GM19397 (cell line): ENCODE measurements at regions not wholly inside any gene's neighbourhood (a gene's known extent, or its start where the extent isn't known, plus 50 kb on each side); places are given as distances from the start of the nearest gene placed in this dataset.
"Not testable (repeated sequence)": the region's sequence is repeated elsewhere in the genome, so short reads cannot be mapped to it uniquely, and the experiment has no call there.

Experiments used
- ATAC-seq: cut with Tn5 transposase; IDR thresholded peaks from one replicate; pipeline ENCODE4 v1.9.1; 2021; ENCODE audit warnings: mild to moderate bottlenecking, moderate library complexity; ENCODE audit not compliant: unreplicated experiment

- no peak for ATAC-seq
Measured at GRCh38 chr13:71018544-71018943, 848.5 kb downstream of the DACH1 start.

GRCh38 chr13:71017607-71018006, 849.4 kb downstream of the DACH1 start:
- ATAC-seq, result no peak

GRCh38 chr13:71015516-71015915, 851.5 kb downstream of the DACH1 start:
- no peak for ATAC-seq

DNA sequence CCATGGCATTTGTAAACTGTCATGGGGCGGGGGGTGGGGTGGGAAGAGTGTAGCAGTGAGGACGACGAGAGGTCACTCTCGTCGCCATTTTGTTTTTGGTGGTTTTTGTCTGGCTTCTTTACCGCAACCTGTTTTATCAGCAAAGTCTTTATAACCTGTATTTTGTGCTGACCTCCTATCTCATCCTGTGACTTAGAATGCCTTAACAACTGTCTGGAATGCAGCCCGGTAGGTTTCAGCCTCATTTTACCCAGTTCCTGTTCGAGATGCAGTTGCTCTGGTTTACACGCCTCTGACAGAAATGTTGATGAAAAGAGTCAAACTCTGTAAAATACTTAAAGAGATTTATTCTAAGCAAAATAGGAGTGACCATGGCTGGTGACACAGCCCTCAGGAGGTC, 852.0 kb downstream of the DACH1 start:
- no peak for ATAC-seq

- ATAC-seq, result no peak
Measured at GRCh38 chr13:71005919-71006318, 861.1 kb downstream of the DACH1 start.

DNA sequence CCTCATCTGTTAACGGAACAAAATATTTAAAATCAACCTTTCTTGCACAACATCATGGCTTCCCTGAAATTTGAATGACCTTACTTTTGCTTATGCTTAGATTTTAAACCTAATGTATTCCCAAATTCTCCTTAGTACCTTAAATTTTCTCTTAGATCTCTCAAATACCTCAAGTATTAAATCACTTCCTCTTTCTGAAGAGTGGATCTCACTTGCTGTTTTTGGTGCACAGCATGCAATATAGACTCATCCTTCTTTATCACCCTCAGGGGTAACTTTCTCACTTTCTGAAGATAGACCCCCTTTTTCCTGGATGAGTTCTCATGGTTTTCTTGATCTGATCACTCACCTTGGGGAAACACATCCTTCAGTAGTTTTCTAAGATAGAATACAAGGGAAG, 871.7 kb downstream of the DACH1 start:
- ATAC-seq, result no peak

DNA sequence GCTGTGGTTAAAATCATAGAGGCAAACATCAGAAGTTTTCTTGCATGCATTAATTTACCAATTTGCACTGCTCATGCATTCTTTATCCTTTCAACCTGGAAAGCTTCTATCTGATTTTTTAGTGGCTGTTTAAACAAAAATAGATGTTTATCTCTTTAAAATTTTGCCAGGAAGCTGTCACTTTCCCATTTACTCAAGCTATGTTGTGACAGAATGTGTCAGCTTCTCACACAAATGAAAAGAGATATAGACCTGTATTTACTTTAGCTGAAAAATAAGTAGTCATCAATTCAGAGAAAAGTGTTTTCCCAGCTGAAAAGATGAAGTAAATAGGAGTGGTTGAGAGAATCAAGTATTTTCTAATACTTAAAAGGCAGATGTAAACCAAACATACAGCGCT, 872.8 kb downstream of the DACH1 start:
- ATAC-seq, result no peak

DNA sequence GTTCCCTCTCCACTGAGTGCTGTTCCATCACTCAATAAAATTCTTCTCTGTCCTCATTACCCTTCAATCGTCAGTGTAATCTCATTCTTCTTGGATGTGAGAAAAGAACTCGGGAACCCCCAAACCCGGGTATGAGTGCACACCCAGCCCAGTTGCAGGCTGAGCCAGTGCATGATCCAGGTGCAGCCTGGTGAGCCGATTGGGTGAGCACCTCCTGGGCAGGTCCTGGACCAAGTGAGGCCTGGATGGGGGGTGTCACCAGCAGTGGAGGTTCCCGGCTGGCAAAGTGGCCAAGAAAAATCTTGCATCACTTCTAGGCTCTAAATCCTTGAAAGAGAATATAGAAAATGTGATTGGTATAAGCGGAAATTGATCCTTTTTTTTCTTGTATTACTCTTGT, 878.8 kb upstream of the KLHL1 start:
- ATAC-seq, result no peak

- no peak for ATAC-seq
Measured at GRCh38 chr13:70985371-70985770, 877.1 kb upstream of the KLHL1 start.

DNA sequence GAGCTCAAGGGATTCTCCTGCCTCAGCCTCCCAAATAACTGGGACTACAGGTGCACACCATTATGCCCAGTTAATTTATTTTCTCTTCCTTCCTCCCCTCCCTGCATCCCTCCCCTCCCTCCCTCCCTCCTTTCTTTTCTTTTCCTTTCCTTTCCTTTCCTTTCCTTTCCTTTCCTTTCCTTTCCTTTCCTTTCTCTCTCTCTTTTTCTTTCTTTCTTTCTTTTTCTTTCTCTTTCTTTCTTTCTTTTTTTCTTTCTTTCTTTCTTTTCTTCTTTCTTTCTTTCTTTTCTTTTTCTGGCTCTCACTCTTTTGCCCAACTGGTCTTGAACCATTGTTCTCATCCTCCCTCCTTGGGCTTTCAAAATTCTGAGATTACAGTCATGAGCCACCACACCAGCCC, 873.0 kb upstream of the KLHL1 start:
- ATAC-seq, result not testable (repeated sequence)

DNA sequence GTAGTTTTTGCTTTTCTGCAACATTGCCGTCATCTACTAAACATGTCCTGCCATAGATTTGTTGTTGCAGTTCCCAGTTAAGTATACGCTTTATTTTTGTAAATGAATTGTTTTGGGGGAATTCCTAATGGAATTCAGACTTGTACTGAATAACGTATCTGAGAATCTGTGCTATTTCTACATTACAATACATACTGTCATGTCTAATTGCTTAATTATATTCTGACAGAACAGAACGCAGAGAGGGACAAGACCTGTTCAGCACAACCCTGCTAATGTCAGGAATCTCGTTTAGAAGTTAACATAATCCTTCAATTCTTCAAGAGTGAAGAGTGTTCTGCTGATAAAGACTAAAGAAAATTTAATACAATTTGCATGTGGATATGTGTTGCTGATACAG, 861.1 kb upstream of the KLHL1 start:
- no peak for ATAC-seq

GRCh38 chr13:70967564-70967963, 859.3 kb upstream of the KLHL1 start:
- ATAC-seq, result no peak

GRCh38 chr13:70964874-70965273, 856.6 kb upstream of the KLHL1 start:
- ATAC-seq, result no peak

- ATAC-seq, result no peak
Measured at GRCh38 chr13:70964124-70964523, 855.9 kb upstream of the KLHL1 start.

GRCh38 chr13:70960841-70961443, 852.7 kb upstream of the KLHL1 start:
- no peak for ATAC-seq

DNA sequence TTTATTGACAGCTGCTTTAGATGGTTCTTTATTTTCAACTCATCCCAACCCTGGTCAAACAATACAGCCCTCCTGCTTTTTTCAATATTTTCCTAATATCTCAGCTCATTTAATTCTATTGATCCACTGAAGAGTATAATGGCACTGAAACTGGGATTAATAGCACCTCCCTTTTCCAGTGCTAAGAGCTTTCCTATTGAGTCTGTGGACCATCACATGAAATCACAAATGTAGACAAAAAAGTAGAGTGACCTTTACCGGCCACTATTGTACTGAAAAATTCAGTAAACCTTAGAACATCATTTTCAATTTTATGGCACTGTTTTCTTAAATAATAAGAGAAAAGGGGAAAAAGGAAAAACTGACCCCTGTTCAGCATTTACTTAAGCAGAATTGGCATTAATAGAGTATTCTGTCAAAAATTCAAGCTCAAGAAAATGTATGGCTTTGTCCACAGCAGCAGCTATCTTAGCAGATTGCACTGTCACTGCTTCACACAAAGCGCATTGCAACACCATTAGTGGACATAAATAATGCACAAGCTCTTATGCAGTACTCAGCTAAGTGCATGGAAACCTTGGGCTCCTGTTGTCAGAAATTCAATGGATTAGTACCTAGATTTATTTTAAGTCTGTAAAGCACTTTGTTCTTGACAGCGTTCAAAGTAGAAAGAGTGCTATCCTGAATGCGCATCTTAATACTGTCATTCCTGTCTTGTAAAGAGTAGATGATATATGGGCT, 851.0 kb upstream of the KLHL1 start:
- ATAC-seq, result no peak

DNA sequence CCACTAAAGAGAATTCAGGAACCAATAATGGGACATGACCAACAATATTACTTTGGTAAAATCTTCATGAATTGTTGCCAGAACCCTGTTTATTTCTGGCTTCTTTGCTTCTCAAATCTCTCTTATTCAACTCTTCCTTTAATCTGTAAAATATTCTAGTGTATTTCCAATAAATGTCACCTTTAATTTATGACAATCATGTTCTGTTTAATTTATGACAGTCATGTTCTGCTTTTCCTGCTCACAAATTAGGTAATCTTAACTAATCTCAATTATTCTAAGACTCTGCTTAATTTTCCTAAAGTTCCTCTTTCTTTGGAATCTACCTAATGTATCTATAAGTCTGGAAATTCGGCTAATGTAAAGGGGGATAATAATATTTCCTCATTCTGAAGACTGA, 847.6 kb upstream of the KLHL1 start:
- no peak for ATAC-seq

GRCh38 chr13:70950664-70951063, 842.4 kb upstream of the KLHL1 start:
- no peak for ATAC-seq

- no peak for ATAC-seq
Measured at GRCh38 chr13:70945506-70945905, 837.3 kb upstream of the KLHL1 start.

DNA sequence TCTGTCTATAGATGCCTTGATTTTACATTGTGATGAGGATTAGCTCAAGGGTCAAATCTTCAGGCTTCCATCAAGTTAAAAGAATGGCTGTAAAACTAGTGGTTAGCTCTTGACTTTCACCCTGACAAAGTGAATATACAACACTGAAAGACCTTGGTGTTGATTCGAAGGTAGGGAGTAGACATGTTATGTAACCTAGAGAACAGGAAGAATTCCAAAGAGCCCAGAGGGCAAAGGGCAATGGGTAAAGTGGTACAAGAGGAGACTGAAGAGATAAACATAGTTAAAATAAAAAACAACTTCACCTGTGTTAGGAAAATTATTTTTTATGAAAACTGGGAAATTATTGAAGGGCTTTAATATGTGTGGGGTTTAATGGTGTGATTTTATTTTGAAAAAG, 833.2 kb upstream of the KLHL1 start:
- ATAC-seq, result no peak

DNA sequence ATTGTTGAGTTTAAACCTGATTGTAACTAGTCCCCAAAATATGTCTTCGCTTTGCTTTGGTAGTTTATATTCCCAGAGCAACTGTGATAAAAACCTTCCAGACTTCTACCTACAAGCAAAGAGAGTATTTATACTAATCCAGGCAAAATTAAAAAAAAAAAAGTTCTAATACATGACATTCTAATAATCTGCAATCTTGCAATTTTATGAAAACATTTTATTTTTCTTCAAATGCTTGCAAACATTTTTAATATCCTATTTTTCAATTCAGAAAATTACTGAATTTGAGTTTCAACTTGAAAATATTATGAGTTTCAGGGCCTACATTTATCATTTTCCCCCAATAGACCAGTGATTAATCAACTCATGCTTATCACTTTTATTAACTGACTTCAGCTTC, 830.2 kb upstream of the KLHL1 start:
- ATAC-seq, result no peak

GRCh38 chr13:70932511-70932910, 824.3 kb upstream of the KLHL1 start:
- no peak for ATAC-seq
